DOHH2 (cell line): ENCODE measurements at regions not wholly inside any gene's neighbourhood (a gene's known extent, or its start where the extent isn't known, plus 50 kb on each side); places are given as distances from the start of the nearest gene placed in this dataset.

Experiments
- H3F3A ChIP-seq: fragments of 200-600 bp; sonication (generic), shearing (Covaris generic); 2 replicates; pipeline ENCODE4 v1.6.0; 2016; ENCODE audit warnings: antibody characterized with exemption, mild to moderate bottlenecking; ENCODE audit not compliant: control insufficient read depth, insufficient read depth
- H3K27ac ChIP-seq: fragments of 200-600 bp; sonication (generic); 2 replicates; pipeline ENCODE4 v1.5.1; 2014; ENCODE audit warnings: low read depth, mild to moderate bottlenecking, low read length, moderate library complexity
- H3K27me3 ChIP-seq: fragments of 200-600 bp; sonication (generic); 2 replicates; pipeline ENCODE4 v1.6.1; 2014; ENCODE audit warnings: mild to moderate bottlenecking, low read length, mixed read lengths; ENCODE audit not compliant: control insufficient read depth
- H3K36me3 ChIP-seq: fragments of 200-600 bp; sonication (generic); 2 replicates; pipeline ENCODE4 v1.6.1; 2014; ENCODE audit warnings: mild to moderate bottlenecking, low read length, moderate library complexity, mixed read lengths; ENCODE audit not compliant: control insufficient read depth
- H3K4me1 ChIP-seq: fragments of 200-600 bp; sonication (generic); 2 replicates; pipeline ENCODE4 v1.6.1; 2014; ENCODE audit warnings: mild to moderate bottlenecking, low read length, mixed read lengths; ENCODE audit not compliant: control insufficient read depth
- H3K4me2 ChIP-seq: fragments of 200-600 bp; sonication (generic); 2 replicates; pipeline ENCODE4 v1.6.0; 2014; ENCODE audit warnings: mild to moderate bottlenecking, low read length, moderate library complexity
- H3K4me3 ChIP-seq: fragments of 200-600 bp; sonication (generic); 2 replicates; pipeline ENCODE4 v1.5.1; 2014; ENCODE audit warnings: mild to moderate bottlenecking, low read length, mixed read lengths
- H3K79me2 ChIP-seq: fragments of 200-600 bp; sonication (generic); 2 replicates; pipeline ENCODE4 v1.6.1; 2014; ENCODE audit warnings: mild to moderate bottlenecking, low read length, mixed read lengths; ENCODE audit not compliant: control insufficient read depth
- H3K9me2 ChIP-seq: fragments of 200-600 bp; sonication (generic); replicated peaks from 2 replicates; pipeline ENCODE4 v1.6.1; 2014; ENCODE audit warnings: mild to moderate bottlenecking, low read length, mixed read lengths; ENCODE audit not compliant: control insufficient read depth
- H3K9me3 ChIP-seq: fragments of 200-600 bp; sonication (generic); 2 replicates; pipeline ENCODE4 v1.6.1; 2014; ENCODE audit warnings: antibody characterized with exemption, low read length, mixed read lengths; ENCODE audit not compliant: control insufficient read depth, insufficient read depth
- H4K20me1 ChIP-seq: fragments of 200-600 bp; sonication (generic); 2 replicates; pipeline ENCODE4 v1.6.0; 2014; ENCODE audit warnings: low read depth, mild to moderate bottlenecking, antibody characterized with exemption, low read length, moderate library complexity; ENCODE audit not compliant: control insufficient read depth, insufficient read depth
- EZH2phosphoT487 ChIP-seq: fragments of 200-600 bp; sonication (generic); IDR thresholded peaks from 2 replicates; pipeline ENCODE4 v1.6.1; 2017; ENCODE audit warnings: borderline replicate concordance, mild to moderate bottlenecking, antibody characterized with exemption, low read length, moderate library complexity, mixed read lengths
- TF ChIP-seq, protein P1 (sequence below): fragments of 200-600 bp; sonication (generic); IDR thresholded peaks from one replicate; pipeline ENCODE4 v1.5.1; 2014; ENCODE audit warnings: antibody characterized with exemption, mild to moderate bottlenecking, low read depth, low read length; ENCODE audit not compliant: poor library complexity, severe bottlenecking

DNA sequence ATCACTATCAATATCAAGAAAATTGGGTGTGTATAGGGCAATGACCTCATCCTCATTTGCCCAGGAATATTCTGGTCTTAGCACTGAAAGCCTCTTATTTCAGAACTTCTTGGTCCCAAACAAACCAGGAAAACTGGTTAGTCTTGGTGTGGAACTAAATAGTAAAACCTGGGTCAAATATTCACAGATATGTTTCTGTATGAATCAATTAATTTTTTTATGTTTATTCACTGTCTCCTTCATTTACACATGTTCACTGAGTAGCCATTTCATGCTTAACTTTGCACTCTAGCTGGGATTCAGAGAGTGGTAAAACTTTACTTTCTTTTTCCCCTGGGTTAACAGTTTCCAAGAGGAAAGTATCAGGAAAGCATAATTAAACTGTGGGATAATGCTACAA lies 113.7 kb upstream of the PAPPA start:
- Histone ChIP-seq H3K36me3 (no peaks in the 10 kb centered on the region), H3K4me1 (no peaks in the 10 kb centered on the region), H3K9me3 (no peaks in the 10 kb centered on the region), H3K79me2 (no peaks in the 10 kb centered on the region), H3K27ac (no peak overlapping the region), H3K4me2 (no peak overlapping the region), H3K9me2 (no peaks in the 10 kb centered on the region), H3K4me3 (no peak overlapping the region), H3K27me3 (no peaks in the 10 kb centered on the region), H4K20me1 (no peaks in the 10 kb centered on the region), H3F3A (no peaks in the 10 kb centered on the region)
- TF ChIP-seq, protein P1, sequence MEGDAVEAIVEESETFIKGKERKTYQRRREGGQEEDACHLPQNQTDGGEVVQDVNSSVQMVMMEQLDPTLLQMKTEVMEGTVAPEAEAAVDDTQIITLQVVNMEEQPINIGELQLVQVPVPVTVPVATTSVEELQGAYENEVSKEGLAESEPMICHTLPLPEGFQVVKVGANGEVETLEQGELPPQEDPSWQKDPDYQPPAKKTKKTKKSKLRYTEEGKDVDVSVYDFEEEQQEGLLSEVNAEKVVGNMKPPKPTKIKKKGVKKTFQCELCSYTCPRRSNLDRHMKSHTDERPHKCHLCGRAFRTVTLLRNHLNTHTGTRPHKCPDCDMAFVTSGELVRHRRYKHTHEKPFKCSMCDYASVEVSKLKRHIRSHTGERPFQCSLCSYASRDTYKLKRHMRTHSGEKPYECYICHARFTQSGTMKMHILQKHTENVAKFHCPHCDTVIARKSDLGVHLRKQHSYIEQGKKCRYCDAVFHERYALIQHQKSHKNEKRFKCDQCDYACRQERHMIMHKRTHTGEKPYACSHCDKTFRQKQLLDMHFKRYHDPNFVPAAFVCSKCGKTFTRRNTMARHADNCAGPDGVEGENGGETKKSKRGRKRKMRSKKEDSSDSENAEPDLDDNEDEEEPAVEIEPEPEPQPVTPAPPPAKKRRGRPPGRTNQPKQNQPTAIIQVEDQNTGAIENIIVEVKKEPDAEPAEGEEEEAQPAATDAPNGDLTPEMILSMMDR: no peak

DNA sequence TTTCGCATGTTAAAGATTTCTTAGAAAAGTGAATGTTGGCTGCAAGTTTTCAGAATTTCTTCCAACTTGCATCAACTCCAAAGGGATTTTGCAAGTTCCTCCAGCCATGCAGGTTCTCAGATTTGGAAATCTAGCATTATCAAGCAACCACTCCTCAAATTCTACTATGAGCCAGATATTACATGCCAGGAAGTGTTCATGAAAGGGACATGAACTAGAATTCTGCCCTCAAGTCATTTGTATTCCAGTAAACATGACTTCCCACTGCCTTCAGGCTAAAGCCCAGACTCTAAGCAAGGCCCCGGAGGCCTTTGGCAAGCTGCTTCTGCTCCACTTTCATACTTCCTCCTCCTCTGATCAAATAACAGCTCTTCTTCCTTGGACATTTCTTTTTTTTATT lies 111.3 kb upstream of the PAPPA start:
- Histone ChIP-seq H3K79me2 (no peaks in the 10 kb centered on the region), H3K4me1 (no peaks in the 10 kb centered on the region), H4K20me1 (no peaks in the 10 kb centered on the region), H3K9me2 (no peaks in the 10 kb centered on the region), H3K4me3 (no peak overlapping the region), H3K27ac (no peak overlapping the region), H3K36me3 (no peaks in the 10 kb centered on the region), H3F3A (no peaks in the 10 kb centered on the region), H3K4me2 (no peak overlapping the region), H3K9me3 (no peaks in the 10 kb centered on the region), H3K27me3 (no peaks in the 10 kb centered on the region)
- no peak for TF ChIP-seq EZH2phosphoT487
- TF ChIP-seq, protein P1: no peak

DNA sequence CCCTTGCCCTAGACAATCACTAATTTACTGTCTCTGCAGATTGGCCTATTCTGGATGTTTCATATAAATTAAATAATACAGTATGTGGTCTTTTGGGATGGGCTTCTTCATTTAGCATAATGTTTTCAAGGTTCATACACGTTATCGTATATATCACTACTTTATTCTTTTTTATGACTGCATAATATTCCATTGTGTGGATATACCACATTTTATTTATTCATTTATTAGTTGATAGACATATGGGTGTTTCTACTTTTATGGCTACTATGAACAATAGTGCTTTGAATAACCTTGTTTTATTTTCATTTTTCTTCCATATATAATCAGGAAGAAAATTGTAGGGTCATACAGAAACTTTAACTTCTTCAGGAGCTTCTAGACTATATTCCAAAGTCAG lies 108.5 kb upstream of the PAPPA start:
- no peaks in the 10 kb centered on the region for H3K27me3 ChIP-seq
- H3K79me2 ChIP-seq: no peaks in the 10 kb centered on the region
- H3K4me2 ChIP-seq: no peak overlapping the region
- H4K20me1 ChIP-seq: no peaks in the 10 kb centered on the region
- no peaks in the 10 kb centered on the region for H3K36me3 ChIP-seq
- H3K9me2 ChIP-seq: no peaks in the 10 kb centered on the region
- no peak overlapping the region for H3K4me3 ChIP-seq
- H3K4me1 ChIP-seq: no peaks in the 10 kb centered on the region
- H3F3A ChIP-seq: no peaks in the 10 kb centered on the region
- H3K27ac ChIP-seq: no peak overlapping the region
- H3K9me3 ChIP-seq: no peaks in the 10 kb centered on the region
- TF ChIP-seq, protein P1: no peak
- TF ChIP-seq EZH2phosphoT487: no peak

DNA sequence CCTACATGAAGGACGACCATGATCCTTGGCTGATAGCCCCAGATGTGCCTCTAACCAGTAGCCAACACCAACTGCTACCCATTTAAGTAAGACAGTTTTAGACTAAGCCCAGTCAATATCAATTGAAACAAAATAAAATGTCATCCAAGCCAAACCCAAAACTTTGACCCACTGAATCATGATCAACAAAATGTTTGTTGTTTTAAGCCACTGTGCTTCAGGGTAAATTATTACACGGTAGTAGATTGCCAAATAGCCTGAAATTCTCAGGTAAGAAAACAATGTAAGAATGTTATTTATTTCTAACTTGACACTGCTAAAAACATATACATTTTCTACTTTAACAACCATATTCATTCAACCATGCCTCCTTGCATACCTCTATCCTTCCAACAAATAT lies 105.5 kb upstream of the PAPPA start:
- Histone ChIP-seq H3K9me2 (no peaks in the 10 kb centered on the region), H3K36me3 (no peaks in the 10 kb centered on the region), H3K27ac (no peak overlapping the region), H3K9me3 (no peaks in the 10 kb centered on the region), H3K79me2 (no peaks in the 10 kb centered on the region), H4K20me1 (no peaks in the 10 kb centered on the region), H3K4me3 (no peak overlapping the region), H3K27me3 (no peaks in the 10 kb centered on the region), H3F3A (no peaks in the 10 kb centered on the region), H3K4me1 (no peaks in the 10 kb centered on the region), H3K4me2 (no peak overlapping the region)
- TF ChIP-seq, protein P1: no peak
- TF ChIP-seq EZH2phosphoT487: no peak
